Adrenal gland (tissue), 5 donors: ENCODE measurements at regions not wholly inside any gene's neighbourhood (a gene's known extent, or its start where the extent isn't known, plus 50 kb on each side); places are given as distances from the start of the nearest gene placed in this dataset.

ENCODE experiments used
- CTCF ChIP-seq, 6 experiments: fragments of 450-650 bp in 4 of 6; fragments of 200-600 bp in 2 of 6; sonication (generic) in 1 of 6; IDR thresholded peaks; 1 replicate in 5 of 6; 2 replicates in 1 of 6; pipeline versions ENCODE4 v1.5.1 to v1.8.0; 2016 to 2021; ENCODE audit warnings: antibody characterized with exemption in 6 of 6, mild to moderate bottlenecking in 2 of 6, moderate library complexity in 1 of 6
- POLR2A ChIP-seq, 2 donors: fragments of 450-650 bp; IDR thresholded peaks; one replicate each; pipeline ENCODE4 v1.6.1; 2017; ENCODE audit warnings: antibody characterized with exemption in 2 of 2, mild to moderate bottlenecking in 2 of 2, moderate library complexity in 1 of 2
- donor health status: DM: no; HTN: no; CAD: no.

- TF ChIP-seq CTCF (IDR thresholded peaks at IDR 0.05), result no peak
- TF ChIP-seq POLR2A (IDR thresholded peaks at IDR 0.05), result no peak
Observed at GRCh38 chr2:184472481-184472880, 125.8 kb upstream of the ZNF804A start.
